HG03354 (cell line): ENCODE measurements at regions not wholly inside any gene's neighbourhood (a gene's known extent, or its start where the extent isn't known, plus 50 kb on each side); places are given as distances from the start of the nearest gene placed in this dataset.
A peak's percentile ranks its signal among the peaks of the same experiment; 100 is the strongest.
"Not testable (repeated sequence)": the region's sequence is repeated elsewhere in the genome, so short reads cannot be mapped to it uniquely, and the experiment has no call there.

ENCODE experiments used
- ATAC-seq: cut with Tn5 transposase; IDR thresholded peaks from one replicate; pipeline ENCODE4 v1.9.1; 2021; ENCODE audit warnings: mild to moderate bottlenecking; ENCODE audit not compliant: unreplicated experiment, poor library complexity, severe bottlenecking

DNA sequence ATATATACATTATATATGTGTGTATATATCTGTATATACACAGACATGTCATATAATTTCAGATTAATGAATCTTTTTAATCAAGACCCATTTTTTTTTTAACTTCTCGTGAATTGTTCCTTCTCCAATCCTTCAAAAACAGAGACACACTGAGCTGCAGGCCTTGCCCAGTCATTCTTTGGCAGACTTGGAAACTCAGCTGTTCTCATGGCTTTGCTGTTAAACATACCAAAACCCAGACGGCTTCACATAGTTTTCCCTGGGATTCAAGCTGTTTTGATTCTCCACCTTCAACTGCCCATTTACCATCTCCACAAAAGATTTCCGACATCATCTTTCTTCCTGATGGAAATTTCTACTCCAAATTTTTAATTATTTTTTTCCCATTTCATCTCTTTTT, 148.7 kb downstream of the KCNJ2 start:
- ATAC-seq, result no peak

DNA sequence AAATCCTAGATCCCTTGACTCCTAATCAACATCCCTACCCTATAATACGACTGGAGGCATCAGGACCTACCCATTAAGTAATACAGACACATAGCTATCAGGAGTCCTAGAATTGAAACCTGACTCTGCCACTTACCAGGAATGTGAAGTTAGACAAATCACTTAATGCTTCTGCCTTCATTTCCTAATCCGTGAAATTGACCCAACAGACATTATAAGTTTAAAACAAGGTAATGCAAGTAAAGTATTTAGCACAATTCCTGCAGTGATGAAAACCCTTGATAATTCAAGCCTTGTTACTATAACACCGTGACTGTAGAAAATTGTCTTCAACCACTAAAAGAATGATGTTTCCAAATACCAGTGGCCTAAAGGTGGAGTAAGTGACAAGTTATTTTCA, 150.2 kb downstream of the KCNJ2 start:
- no peak for ATAC-seq

GRCh38 chr17:70320673-70321345, 151.5 kb downstream of the KCNJ2 start:
- no peak for ATAC-seq

- ATAC-seq, result no peak
These were observed 152.0 kb downstream of the KCNJ2 start for GRCh38 chr17:70321352-70321751.

GRCh38 chr17:70323269-70323668, 153.9 kb downstream of the KCNJ2 start:
- no peak for ATAC-seq

GRCh38 chr17:70324031-70324430, 154.7 kb downstream of the KCNJ2 start:
- no peak for ATAC-seq

DNA sequence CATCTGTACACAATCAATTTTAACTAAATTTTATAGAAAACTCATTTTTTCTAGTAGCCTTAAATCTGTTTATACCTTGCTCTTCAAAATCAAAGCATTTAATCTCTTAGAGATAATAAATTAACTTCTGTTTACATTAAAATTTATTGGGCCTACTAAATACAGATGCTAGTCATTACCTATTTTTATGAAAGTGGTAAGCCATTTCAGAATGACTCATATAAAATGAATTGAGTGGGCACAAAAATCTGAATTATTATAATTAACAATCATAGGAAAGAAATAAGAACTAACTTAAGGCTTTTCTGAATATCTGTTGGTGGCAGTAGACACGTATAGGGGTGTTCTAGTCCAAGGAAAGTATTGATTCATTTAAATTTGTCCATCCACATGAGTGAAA, 157.9 kb downstream of the KCNJ2 start:
- no peak for ATAC-seq

GRCh38 chr17:70327723-70328122, 158.4 kb downstream of the KCNJ2 start:
- no peak for ATAC-seq

GRCh38 chr17:70329721-70330120, 160.4 kb downstream of the KCNJ2 start:
- no peak for ATAC-seq

DNA sequence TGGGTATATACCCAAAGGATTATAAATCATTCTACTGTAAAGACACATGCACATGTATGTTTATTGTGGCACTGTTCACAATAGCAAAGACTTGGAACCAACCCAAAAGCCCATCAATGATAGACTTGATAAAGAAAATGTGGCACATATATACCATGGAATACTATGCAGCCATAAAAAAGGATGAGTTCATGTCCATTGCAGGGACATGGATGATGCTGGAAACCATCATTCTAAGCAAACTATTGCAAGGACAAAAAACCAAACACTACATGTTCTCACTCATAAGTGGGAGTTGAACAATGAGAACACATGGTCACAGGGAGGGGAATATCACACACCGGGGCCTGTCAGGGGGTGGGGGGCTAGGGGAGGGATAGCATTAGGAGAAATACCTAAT, 161.7 kb downstream of the KCNJ2 start:
- ATAC-seq, result not testable (repeated sequence)

GRCh38 chr17:70332356-70333210, 163.3 kb downstream of the KCNJ2 start:
- no peak for ATAC-seq

GRCh38 chr17:70336411-70336810, 167.1 kb downstream of the KCNJ2 start:
- ATAC-seq, result no peak

DNA sequence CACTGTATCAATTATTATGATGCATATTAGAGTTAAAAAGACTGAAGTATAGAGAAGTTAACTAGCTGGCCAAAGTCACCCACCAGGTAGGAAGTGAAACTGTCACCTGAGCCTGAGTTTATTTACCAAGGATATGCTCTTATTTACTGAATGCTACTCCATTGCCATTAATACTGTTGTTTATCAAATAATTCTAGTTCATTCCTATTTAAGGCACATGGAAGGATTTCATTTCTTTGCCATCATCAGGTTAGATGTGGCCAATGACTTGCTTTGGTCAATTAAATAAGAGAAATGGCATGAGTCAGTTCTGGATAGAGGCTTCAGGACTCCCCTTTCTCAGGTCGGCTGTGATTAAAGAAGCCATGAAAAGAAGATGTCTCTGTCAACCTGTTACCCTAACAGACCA, 169.6 kb downstream of the KCNJ2 start:
- no peak for ATAC-seq

- ATAC-seq, result no peak
These were observed 173.8 kb downstream of the KCNJ2 start for GRCh38 chr17:70343114-70343513.

DNA sequence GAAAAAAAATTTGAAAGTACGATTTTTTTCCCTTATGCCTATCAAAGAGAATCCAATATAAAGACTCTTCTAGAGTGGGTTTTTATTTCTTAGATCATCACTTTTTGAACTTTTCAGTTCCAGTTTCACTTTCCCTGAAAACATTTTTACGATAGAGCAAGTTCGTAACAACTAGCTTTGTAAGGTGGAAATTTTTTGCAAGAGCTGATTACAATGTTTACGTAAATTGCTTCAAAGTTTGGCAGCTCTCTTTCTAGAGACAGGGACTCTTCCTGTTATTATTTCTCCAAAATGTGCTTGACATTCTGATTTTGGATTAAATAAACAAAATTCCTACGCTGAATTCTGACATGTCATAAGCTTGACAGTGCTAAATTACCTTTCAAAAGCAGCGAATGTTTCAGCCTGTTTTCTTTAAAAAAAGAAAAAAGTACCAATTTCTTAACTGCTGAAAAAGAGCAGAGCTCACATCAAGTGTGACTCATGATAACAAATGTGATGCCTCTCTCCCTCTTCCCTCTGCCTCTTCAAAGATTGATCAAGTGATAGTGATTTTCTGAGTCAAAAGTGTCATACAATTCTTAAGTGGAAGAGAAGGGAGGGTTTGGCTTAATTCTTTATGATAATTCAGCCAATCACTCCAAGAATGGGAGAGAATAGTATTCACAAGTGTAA, 175.2 kb downstream of the KCNJ2 start:
- peak; percentile 53 for ATAC-seq

DNA sequence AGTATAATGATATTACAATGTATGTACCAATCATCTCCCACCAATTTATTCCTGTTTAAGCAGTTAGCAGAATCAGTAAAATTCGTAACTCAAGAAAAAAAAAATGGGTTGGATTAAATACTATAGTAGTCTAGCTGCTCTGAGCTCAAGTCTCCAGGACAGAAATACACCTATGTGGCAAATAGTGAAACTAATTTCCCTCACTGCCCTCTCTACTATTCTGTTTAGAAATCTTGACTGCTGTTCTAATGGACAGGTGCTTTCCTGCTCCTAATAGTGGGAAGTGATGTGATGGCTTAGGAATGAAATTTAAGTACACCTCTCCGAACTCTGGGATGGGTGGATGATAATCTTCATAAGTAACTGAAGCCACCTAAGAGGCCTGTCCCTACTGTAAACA, 175.7 kb downstream of the KCNJ2 start:
- ATAC-seq, result peak; percentile 49

DNA sequence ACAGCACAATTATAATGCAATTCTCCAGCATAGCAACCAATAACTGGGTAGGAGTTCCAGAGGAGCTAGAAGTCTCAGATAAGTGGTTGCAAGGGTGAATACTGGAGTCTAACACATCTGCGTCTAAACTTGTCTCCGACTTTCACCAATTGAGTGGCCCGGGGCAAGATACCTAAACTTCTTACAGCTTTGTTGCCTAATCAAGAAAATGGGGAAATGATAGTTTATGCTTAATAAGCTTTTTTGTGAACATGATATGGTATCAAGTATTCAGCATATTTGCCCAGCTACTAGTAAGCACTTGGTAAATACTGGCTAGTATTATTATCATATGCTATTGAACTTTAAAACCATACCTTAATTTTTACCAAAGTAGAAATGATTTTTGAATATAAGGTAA, 183.5 kb downstream of the KCNJ2 start:
- no peak for ATAC-seq

DNA sequence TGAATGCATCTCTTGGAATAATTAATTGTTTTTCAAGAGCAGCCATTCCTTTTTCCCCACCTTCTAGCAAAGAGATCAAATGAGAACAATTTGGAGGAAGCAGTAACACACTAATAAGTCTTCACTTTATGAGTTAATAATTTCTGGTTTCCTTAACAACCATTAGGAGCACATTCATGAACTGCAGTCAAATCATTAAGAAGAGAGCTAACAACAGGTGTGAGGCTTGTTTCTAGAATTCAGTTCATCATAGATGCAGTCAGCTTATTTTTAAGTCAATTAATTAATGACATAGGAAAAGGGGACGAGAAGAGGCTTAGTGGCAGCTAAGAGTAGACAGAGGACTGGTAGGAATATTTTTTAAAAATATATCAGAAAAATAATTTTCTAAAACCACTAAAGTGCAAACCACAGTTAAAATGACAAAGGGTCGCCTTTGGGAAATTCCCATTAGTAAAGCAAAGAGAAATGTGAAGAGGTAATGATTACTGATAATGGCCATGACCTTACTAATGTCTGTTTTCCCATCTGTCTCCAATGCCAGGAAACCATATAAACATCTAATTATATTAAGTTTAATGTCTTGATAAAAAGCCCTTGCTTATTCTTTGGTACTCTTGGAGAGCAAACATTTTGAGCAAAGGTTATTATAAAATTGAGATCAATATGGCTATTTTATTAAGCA, 184.2 kb downstream of the KCNJ2 start:
- peak; percentile 92 for ATAC-seq

DNA sequence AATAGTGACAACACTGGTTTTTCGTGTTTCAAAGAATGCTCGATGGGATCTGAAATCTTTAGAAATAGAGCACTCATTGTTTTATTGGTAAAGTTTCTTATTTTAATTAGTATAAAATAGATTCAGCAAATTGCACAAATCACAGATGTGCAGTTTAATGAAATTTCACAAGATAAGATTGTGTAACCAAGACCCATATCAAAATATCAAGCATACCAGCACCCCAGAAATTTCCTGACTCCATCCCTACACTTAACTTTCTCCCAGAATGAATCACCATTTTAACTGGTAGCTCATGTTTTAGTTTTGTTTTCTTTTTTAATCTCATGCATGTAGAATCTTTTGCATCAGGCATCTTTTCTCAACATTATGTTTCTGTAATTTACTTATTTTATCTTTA, 185.9 kb downstream of the KCNJ2 start:
- ATAC-seq, result no peak

DNA sequence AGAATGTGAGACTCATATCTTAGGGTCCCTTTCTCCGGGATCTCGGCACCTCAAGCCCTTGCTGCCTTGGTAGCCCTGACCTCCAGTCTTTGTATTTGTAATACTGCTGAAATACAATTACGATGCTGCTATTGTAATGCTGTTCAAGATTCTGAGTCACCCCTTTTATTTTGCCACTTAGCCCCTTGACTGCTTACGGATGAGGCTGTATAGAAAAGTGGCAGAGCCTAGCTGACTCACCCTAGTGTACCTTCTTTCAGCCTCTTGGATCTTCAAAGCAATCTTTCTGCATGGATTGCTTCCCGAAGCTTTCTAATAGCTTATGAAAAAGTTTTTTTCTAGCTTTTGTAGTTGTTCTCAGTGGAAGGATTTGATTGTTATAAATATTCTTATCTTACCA, 187.9 kb downstream of the KCNJ2 start:
- ATAC-seq, result no peak
